ENCODE measurements at regions not wholly inside any gene's neighbourhood (a gene's known extent, or its start where the extent isn't known, plus 50 kb on each side); places are given as distances from the start of the nearest gene placed in this dataset.
"Not testable (repeated sequence)": the region's sequence is repeated elsewhere in the genome, so short reads cannot be mapped to it uniquely, and the experiment has no call there.

- TF ChIP-seq CTCF (IDR thresholded peaks at IDR 0.05; ENCODE audit: borderline replicate concordance, extremely low read depth, low read length, poor library complexity, severe bottlenecking); EZH2 (IDR thresholded peaks at IDR 0.05; ENCODE audit: borderline replicate concordance, low read depth, low read length, severe bottlenecking): not testable (repeated sequence)
Observed at GRCh38 chr2:136312568-136312967, 194.6 kb upstream of the CXCR4 start.

Measured in DND-41 (cell line).